Mucosa of descending colon (tissue), 3 donors: ENCODE measurements at regions not wholly inside any gene's neighbourhood (a gene's known extent, or its start where the extent isn't known, plus 50 kb on each side); places are given as distances from the start of the nearest gene placed in this dataset.

Experiments used
- ATAC-seq: fragments of 200-7000 bp; cut with Tn5 transposase; one replicate; pipeline ENCODE4 v1.9.1; 2020; ENCODE audit warnings: mild to moderate bottlenecking, moderate library complexity
- DNase-seq, 3 donors: peaks; one replicate each; pipeline ENCODE4 v3.0.0-alpha.2; 2020
- H3K36me3 ChIP-seq: fragments of 200-600 bp; one replicate; pipeline ENCODE4 v1.8.0; 2021; ENCODE audit warnings: low read depth, mild to moderate bottlenecking
- H3K4me1 ChIP-seq: fragments of 200-600 bp; one replicate; pipeline ENCODE4 v1.8.0; 2021; ENCODE audit warnings: low read depth, mild to moderate bottlenecking
- H3K4me3 ChIP-seq: fragments of 200-600 bp; one replicate; pipeline ENCODE4 v1.8.0; 2021; ENCODE audit warnings: mild to moderate bottlenecking
- H3K9me3 ChIP-seq: fragments of 200-600 bp; one replicate; pipeline ENCODE4 v1.8.0; 2021; ENCODE audit warnings: mild to moderate bottlenecking
- CTCF ChIP-seq: fragments of 200-600 bp; IDR thresholded peaks from one replicate; pipeline ENCODE4 v1.8.0; 2022; ENCODE audit warnings: antibody characterized with exemption, mild to moderate bottlenecking
- intact Hi-C, 2 donors: fragments of 100-400 bp; cut with DNase I in 1 of 2; cut with micrococcal nuclease in 1 of 2; formaldehyde crosslinking; loops; one replicate each; pipeline versions ENCODE4 v1.11.0 to v1.11.1; 2022; cut with DNase I, micrococcal nuclease
- donor health status: DM: no; HTN: no; CAD: no; lungs with moderate emphysema.
- donor health status: DM: no; HTN: no; CAD: no.
- donor health status: DM: no; HTN: yes; CAD: no.

GRCh38 chr2:166634706-166635105, 140.7 kb upstream of the SCN7A start:
- Histone ChIP-seq H3K4me3 (no peak overlapping the region), H3K9me3 (no peaks in the 10 kb centered on the region), H3K4me1 (no peaks in the 10 kb centered on the region), H3K36me3 (no peaks in the 10 kb centered on the region)
- intact Hi-C loops: no loop called here
- DNase-seq: no peak
- TF ChIP-seq CTCF: no peak
- ATAC-seq: no peak

GRCh38 chr2:166632616-166633015, 138.6 kb upstream of the SCN7A start:
- DNase-seq: no peak
- Histone ChIP-seq H3K4me3 (no peak overlapping the region), H3K36me3 (no peaks in the 10 kb centered on the region), H3K9me3 (no peaks in the 10 kb centered on the region), H3K4me1 (no peaks in the 10 kb centered on the region)
- ATAC-seq: no peak
- intact Hi-C loops: no loop called here
- no peak for TF ChIP-seq CTCF

GRCh38 chr2:166628478-166629136, 134.6 kb upstream of the SCN7A start:
- H3K36me3 ChIP-seq: no peaks in the 10 kb centered on the region
- DNase-seq (no peak), ATAC-seq (no peak)
- TF ChIP-seq CTCF: no peak
- H3K4me1 ChIP-seq: no peaks in the 10 kb centered on the region
- no peaks in the 10 kb centered on the region for H3K9me3 ChIP-seq
- H3K4me3 ChIP-seq: no peak overlapping the region
- intact Hi-C loops: no loop called here

- TF ChIP-seq CTCF: no peak
- no peaks in the 10 kb centered on the region for H3K36me3 ChIP-seq
- no peak overlapping the region for H3K4me3 ChIP-seq
- no peaks in the 10 kb centered on the region for H3K9me3 ChIP-seq
- no peaks in the 10 kb centered on the region for H3K4me1 ChIP-seq
- ATAC-seq (no peak), DNase-seq (no peak)
- intact Hi-C loops: no loop called here
Measured at GRCh38 chr2:166627893-166628292, 133.8 kb upstream of the SCN7A start.

GRCh38 chr2:166625670-166626069, 131.6 kb upstream of the SCN7A start:
- TF ChIP-seq CTCF: no peak

GRCh38 chr2:166614503-166614902, 120.5 kb upstream of the SCN7A start:
- no peak for TF ChIP-seq CTCF
- no peaks in the 10 kb centered on the region for H3K36me3 ChIP-seq
- no peak overlapping the region for H3K4me3 ChIP-seq
- DNase-seq: no peak
- H3K4me1 ChIP-seq: no peaks in the 10 kb centered on the region
- H3K9me3 ChIP-seq: no peaks in the 10 kb centered on the region
- no peak for ATAC-seq
- intact Hi-C loops: no loop called here

More at GRCh38 chr2:166625670-166626069, 131.6 kb upstream of the SCN7A start:
- Histone ChIP-seq H3K9me3 (no peaks in the 10 kb centered on the region), H3K4me3 (no peak overlapping the region), H3K4me1 (no peaks in the 10 kb centered on the region), H3K36me3 (no peaks in the 10 kb centered on the region)
- no peak for ATAC-seq
- DNase-seq: no peak
- intact Hi-C loops: no loop called here
